NCI-H82 treated with DMSO at 0.1 percent for 48 hours (cell line): ENCODE measurements at regions not wholly inside any gene's neighbourhood (a gene's known extent, or its start where the extent isn't known, plus 50 kb on each side); places are given as distances from the start of the nearest gene placed in this dataset.
A peak's percentile ranks its signal among the peaks of the same experiment; 100 is the strongest.

ENCODE experiments used
- DNase-seq: peaks from one replicate; lab custom pipeline; 2025; ENCODE audit not compliant: unreplicated experiment; lab: John Stamatoyannopoulos, UW

DNA sequence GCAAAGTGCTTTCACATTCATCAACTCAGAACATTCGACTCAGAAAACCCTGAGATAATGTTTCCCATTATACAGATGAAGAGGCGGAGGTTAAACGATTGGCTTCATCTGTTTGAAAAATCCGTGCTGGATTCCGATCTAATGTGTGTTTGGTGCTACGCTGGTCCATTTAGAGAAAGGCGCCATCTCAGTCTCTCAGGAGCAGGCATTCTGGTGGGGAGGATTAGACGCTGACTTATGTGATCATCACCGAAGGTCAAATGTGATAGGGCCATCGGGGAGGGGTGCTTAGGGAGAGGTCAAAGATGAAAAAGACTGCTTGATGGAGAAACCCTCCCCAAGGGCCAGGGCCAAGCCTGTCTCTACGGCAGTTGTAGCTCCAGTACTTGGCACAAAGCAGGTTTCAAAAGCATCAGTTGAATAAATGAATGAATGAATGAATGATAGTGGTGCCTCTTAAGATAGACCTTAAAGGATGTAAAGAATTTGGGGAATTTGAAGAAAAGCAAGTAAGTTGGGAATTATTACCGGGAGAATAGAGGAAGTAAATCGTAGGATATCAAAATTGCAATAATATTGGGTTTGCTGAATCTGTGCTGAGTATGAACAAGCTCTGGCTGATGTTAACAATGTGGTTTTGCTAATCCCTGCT is 160.6 kb upstream of the SHB start:
- DNase-seq: no peak

- no peak for DNase-seq
These were observed 160.1 kb upstream of the SHB start for GRCh38 chr9:38229104-38229500.

DNA sequence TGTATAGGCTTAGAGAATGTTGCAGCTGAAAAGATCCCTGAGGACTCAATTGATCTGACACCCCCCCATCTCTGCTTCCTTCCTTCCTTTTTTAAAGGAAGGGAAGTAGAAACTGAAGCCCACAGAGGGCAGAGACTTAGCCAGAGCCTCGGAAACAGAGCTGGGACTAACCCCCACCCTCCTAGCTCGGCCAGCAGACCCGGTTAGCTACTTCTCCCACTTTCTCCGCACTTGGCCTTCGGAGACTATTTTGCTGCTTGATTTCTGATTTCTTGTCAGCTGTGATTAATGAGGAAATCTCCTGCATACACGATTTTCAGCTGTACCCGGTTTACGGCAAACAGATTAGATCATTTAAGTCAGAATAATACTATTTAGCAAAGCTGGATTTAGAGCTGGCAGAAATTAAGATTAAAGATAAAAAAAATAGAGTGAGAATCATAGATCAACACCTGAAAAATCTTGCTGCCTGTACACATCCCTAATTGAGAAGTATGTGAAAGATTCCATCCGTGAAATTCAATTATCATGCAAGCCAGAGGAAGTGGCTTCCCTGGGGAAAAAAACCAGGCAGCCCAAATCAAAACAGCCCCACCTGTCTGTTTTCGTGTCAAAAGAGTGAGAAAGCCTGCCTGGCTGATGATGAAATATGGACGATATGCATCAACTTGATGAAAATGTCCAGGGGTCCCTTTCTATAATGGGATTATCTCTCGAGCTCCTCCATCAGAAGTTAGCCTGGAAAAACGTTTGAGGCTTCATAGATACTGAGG is 159.5 kb upstream of the SHB start:
- DNase-seq: peak; percentile 31

- no peak for DNase-seq
These were observed 158.6 kb upstream of the SHB start for GRCh38 chr9:38227656-38228055.

GRCh38 chr9:38227061-38227540 is 158.1 kb upstream of the SHB start:
- DNase-seq: peak; percentile 95

GRCh38 chr9:38226491-38226951 is 157.5 kb upstream of the SHB start:
- peak; percentile 66 for DNase-seq

DNA sequence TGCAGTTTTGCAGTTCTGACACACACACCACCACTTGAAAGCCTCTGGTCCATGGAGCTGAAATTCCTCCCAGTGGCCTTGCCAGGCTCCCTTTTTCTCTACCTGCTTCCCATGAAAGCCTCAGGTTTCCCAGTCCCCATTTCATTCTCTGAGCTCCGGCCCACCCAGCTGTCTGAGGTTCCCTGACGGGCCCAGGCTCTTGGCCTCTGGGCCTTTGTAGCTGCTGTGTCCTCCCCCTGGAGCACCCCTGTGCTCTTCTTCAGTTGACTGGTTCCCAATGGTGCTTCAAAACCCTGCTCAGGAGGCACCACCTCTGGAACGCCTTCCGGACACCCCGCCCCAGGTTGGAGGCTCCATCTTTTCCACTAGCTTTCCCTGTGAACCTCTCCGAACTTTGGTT is 155.9 kb upstream of the SHB start:
- no peak for DNase-seq

DNA sequence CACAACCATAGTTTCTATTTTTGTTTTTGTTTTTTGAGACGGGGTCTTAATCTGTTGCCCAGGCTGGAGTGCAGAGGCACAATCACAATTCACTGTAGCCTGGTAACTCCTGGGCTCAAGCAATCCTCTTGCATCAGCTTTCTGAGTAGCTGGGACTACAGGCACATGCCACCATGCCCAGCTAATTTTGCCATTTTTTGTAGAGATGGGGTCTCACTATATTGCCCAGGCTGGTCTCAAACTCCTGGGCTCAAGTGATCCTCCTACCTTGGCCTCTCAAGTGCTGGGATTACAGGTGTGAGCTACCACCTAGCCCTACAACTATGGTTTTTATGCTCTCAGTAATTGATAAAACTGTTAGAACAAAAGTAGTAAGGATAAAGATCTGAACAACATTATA is 147.5 kb upstream of the SHB start:
- no peak for DNase-seq

- no peak for DNase-seq
These were observed 146.4 kb upstream of the SHB start for GRCh38 chr9:38215465-38215864.

GRCh38 chr9:38214432-38214831 is 145.4 kb upstream of the SHB start:
- DNase-seq: no peak

GRCh38 chr9:38213631-38214299 is 144.7 kb upstream of the SHB start:
- DNase-seq: no peak

- no peak for DNase-seq
These were observed 143.0 kb upstream of the SHB start for GRCh38 chr9:38212016-38212415.

- DNase-seq: no peak
These were observed 142.0 kb upstream of the SHB start for GRCh38 chr9:38211002-38211401.

GRCh38 chr9:38208206-38208901 is 139.3 kb upstream of the SHB start:
- DNase-seq: no peak

DNA sequence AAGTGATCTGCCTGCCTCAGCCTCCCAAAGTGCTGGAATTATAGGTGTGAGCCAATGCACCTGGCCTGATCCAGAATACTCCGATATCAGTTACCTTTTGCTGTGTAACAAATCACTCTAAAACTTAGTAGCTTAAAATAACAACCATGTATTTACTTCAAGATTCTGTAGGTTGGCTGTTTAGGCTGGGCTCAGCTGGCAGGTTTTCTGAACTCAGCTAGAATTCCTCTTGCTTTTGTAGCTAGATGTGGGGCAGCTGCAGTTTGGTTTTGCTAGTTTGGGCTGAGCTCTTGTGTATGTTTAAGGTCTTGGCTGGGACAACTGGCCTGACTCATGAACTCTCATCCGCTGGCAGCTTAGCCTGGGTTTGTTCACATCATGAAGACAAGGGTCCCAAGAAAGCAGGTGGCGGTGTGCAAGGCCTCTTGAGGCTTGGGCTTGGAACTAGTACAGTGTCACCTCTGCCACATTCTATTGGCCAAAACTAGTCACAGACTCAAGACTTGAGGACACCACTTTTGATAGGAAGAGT is 138.3 kb upstream of the SHB start:
- no peak for DNase-seq

DNA sequence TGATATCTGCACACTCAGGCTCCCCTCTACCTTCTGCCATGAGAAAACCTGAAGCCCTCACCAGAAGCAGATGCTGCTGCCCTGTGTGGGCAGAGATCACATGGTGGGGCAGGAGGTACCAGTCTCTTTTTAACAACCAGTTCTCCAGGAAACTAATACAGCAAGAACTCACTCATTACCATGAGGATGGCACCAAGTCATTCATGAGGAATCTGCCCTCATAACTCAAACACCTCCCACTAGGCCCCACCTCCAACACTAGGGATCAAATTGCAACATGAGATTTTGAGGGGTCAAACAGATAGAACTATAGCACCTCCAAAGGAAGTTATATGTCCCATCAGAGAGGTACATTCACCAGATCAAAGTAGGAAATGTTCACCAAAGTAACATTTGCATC is 136.3 kb upstream of the SHB start:
- DNase-seq: no peak

DNA sequence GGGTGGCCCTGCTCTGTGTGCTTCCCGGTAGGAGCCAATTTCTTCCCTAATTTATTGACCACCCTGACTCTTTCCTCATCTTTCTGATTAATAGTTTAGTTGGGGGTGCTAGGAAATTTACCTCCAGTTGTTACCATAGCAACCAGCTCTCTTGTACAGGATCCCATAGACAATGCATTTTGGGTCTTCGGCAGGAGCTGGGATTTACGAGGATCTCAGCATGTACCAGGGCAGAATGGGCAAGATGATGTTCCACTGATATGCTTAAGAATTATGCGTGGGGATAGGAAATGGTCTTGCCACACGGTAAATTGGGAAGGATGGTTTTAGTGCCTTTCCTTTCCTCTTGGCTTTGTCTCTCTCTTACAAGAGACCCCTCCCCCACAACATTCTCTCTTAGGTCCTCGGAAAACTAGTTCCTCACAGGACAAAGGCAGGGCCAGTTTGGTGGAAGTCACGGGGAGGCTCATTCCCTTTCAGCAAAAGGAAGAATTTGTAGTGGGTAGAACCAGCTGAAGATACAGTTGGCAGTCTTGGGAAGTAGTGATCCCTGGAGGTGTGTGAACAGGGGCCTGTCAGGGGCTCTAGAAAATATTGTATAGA is 133.4 kb upstream of the SHB start:
- DNase-seq: no peak

DNA sequence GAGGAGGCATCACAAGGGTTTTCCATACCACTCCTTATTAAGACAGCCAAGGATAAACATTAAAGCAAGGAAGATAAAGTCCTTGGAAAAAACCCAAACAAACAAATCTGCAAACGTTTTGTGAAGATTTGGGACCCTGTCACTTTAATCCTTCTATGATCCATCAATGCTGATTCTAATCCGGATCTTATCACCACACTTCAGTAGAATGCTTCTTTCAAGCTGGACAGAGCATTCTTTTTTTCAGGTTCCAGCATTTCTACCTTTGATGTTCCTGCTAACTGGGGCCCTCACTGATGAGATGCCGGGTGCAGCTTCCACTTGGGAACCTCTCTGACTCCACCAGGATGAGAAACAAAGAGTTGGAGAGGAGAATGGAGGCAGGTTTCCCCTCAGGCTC is 132.8 kb upstream of the SHB start:
- no peak for DNase-seq

GRCh38 chr9:38200431-38200830 is 131.4 kb upstream of the SHB start:
- DNase-seq: peak; percentile 56

DNA sequence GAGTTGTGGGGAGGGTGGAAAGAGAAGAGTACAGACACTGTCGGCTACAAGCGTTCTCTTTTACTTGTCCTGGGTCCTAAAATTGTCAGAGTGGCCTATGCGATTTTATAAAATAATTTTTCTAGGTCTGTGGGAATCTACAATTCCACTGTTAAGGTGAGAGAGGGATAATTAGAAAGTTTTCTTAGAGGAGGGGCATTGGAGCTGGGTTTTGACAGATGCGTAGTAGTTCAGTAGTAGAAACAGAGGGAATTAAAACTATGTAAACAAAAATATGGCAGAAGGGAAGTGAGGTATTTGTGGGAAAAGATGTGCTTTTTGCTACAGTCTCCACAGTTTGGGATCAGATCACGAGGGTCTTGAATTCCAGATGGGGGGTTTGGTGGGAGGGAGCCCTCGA is 129.1 kb upstream of the SHB start:
- DNase-seq: no peak

DNA sequence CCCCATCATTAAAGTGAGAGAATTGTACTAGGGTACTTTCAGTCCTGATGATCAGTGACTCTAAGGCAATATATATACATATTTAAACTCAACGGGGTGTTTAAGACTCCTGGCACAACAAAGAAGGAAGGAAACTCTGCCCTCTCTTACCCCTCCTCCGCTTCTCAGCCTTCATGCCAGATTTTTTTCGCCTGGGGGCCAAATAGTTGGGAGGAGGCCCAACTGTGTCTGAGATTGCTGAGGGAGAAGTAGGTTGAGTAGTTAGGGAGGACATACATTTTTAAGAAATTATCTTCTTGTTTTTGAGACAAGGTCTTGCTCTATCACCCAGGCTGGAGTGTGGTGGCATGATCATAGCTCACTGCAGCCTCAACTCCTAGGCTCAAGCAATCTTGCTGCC is 127.7 kb upstream of the SHB start:
- no peak for DNase-seq
